ENCODE measurements at regions not wholly inside any gene's neighbourhood (a gene's known extent, or its start where the extent isn't known, plus 50 kb on each side); places are given as distances from the start of the nearest gene placed in this dataset.
"Not testable (repeated sequence)": the region's sequence is repeated elsewhere in the genome, so short reads cannot be mapped to it uniquely, and the experiment has no call there.

DNA sequence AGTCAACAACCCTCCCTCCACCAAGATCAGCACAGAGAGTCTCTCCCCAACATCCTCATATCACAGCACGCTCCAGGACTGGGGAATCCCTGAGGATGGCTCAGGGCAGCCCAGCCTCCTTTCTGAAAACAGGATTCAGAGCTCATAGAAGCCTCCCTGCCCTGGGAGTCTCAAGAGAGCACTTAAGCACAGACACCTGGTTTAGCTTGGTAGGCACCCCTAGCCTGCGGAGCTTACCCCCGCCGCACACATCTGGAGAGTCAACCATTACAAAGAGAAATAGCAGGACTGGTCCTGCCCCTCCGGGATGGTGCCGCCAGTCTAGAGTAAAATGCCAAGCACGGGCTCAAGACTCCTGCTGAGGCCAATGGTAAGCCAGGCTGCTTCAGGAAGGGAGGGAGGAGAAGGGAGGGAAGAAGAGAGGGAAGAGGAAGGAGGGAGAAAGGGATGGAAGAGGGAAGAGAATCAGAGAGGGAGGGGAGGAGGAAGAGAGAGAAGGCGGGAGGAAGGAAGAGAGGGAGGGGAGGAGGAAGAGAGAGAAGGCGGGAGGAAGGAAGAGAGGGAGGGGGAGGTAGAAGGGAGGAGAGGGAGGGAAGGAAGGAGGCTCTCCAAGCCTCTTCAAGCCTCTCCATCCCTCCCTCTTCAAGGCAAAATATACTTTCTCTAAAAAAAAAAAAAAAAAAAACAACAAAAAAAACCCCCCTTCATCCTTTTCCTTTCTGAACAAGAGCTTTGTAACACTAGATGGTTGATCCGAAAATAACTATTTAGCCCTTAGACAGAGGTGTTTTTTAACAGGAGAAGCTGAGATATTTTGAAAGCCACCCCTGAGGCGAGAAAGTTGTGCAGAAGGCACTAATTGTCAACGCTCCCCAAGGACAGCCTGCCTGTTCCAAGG lies 278.6 kb upstream of the TLE3 start:
- ChIA-PET CTCF (interaction anchor here (0.6 to 1.0 kb wide), 2 partner anchors 7 to 647 kb away, joined by 3 to 5 read pairs; no protein-coding TSS in a partner anchor), POLR2A (no interaction called here)
- Mint-ChIP-seq H3K4me1 (peaks cover 0 to 6% (median 0%) of the 10 kb centered on the region in 7 donors), H3K27me3 (peaks cover 0 to 59% (median 13%) of the 10 kb centered on the region in 5 donors), H3K27ac (no peak overlapping the region), H3K9me3 (peaks cover 0 to 3% (median 0%) of the 10 kb centered on the region in 11 donors), H3K4me3 (no peak overlapping the region), H3K36me3 (no peaks in the 10 kb centered on the region)
- H3K4me1 ChIP-seq (ENCODE audit: control insufficient read depth in 2 of 2, insufficient read depth in 2 of 2, low read length in 2 of 2) = no peaks in the 10 kb centered on the region
- no peak overlapping the region for H3K27ac ChIP-seq (ENCODE audit: low read depth, low read length)
- no peaks in the 10 kb centered on the region for H3K36me3 ChIP-seq (ENCODE audit: control insufficient read depth in 2 of 3, insufficient read depth in 3 of 3, low read length in 3 of 3)
- H3K4me3 ChIP-seq (ENCODE audit: low read length) = no peak overlapping the region
- intact Hi-C loops (cut with micrococcal nuclease) = no loop called here
- no peak for ATAC-seq
- no peaks in the 10 kb centered on the region for H3K9me3 ChIP-seq (ENCODE audit: control insufficient read depth in 2 of 3, low read length in 3 of 3)
- no peak for DNase-seq
- peaks cover 0 to 3% of the 10 kb centered on the region in 2 donors for H3K27me3 ChIP-seq (ENCODE audit: control insufficient read depth in 2 of 2, insufficient read depth in 2 of 2, low read length in 2 of 2)

DNA sequence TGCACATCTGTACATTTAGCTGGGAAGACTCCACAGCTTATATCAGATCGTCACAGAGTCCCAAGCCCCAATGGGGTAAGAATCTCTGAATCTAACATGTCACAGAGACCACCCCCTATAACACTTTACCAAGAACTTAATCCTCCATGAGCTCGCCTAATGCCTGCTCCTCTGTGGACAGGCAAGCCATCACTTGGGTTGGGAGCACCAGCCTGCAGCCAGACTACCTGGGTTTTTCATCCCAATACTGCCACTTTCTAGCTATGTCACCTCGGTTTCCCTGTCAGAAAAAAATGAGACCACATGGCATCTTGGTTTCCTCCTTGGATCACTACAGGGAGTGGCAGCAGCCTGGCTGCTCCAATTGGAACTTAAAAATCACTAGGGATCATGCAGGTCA lies 277.9 kb upstream of the TLE3 start:
- ATAC-seq = no peak
- Mint-ChIP-seq H3K4me1 (peaks cover 0 to 6% (median under 1%) of the 10 kb centered on the region in 7 donors), H3K9me3 (peaks cover 0 to 3% (median 0%) of the 10 kb centered on the region in 11 donors), H3K27me3 (peaks cover 0 to 65% (median 13%) of the 10 kb centered on the region in 5 donors), H3K27ac (no peak overlapping the region), H3K4me3 (no peak overlapping the region), H3K36me3 (no peaks in the 10 kb centered on the region)
- ChIA-PET POLR2A (no interaction called here), CTCF (no interaction called here)
- intact Hi-C loops (cut with micrococcal nuclease) = no loop called here
- H3K4me3 ChIP-seq (ENCODE audit: low read length) = no peak overlapping the region
- DNase-seq = no peak
- H3K27ac ChIP-seq (ENCODE audit: low read depth, low read length) = no peak overlapping the region
- peaks cover 0 to 3% of the 10 kb centered on the region in 2 donors for H3K27me3 ChIP-seq (ENCODE audit: control insufficient read depth in 2 of 2, insufficient read depth in 2 of 2, low read length in 2 of 2)
- H3K9me3 ChIP-seq (ENCODE audit: control insufficient read depth in 2 of 3, low read length in 3 of 3) = no peaks in the 10 kb centered on the region
- H3K4me1 ChIP-seq (ENCODE audit: control insufficient read depth in 2 of 2, insufficient read depth in 2 of 2, low read length in 2 of 2) = no peaks in the 10 kb centered on the region
- H3K36me3 ChIP-seq (ENCODE audit: control insufficient read depth in 2 of 3, insufficient read depth in 3 of 3, low read length in 3 of 3) = no peaks in the 10 kb centered on the region

DNA sequence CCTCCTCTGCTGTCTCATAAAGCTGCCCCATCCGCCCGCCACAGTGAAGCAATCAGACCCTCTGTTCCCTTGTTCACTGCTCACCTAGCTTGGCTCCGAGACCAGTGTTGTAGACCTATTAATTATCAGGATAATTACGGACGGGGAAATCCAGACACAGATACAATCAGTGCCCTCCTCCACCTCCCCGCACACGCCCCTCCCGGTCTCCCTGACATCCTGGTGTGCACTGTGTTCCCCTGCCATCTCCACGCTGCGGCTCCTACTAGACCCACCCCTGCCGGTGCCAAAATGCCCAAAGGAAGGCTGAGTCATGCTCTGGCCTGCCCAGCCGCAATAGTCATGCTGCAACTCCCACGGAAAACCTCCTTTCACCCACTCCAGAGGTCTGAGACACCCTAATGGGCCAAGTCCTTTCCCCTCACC lies 277.3 kb upstream of the TLE3 start:
- no peaks in the 10 kb centered on the region for H3K36me3 ChIP-seq (ENCODE audit: control insufficient read depth in 2 of 3, insufficient read depth in 3 of 3, low read length in 3 of 3)
- Mint-ChIP-seq H3K27ac (no peak overlapping the region), H3K9me3 (peaks cover 0 to 3% (median 0%) of the 10 kb centered on the region in 11 donors), H3K36me3 (no peaks in the 10 kb centered on the region), H3K27me3 (peaks cover 0 to 70% (median 13%) of the 10 kb centered on the region in 5 donors), H3K4me1 (peaks cover 0 to 6% (median 5%) of the 10 kb centered on the region in 7 donors), H3K4me3 (no peak overlapping the region)
- H3K27me3 ChIP-seq (ENCODE audit: control insufficient read depth in 2 of 2, insufficient read depth in 2 of 2, low read length in 2 of 2) = peaks cover 0 to 3% of the 10 kb centered on the region in 2 donors
- H3K4me3 ChIP-seq (ENCODE audit: low read length) = no peak overlapping the region
- no peak overlapping the region for H3K27ac ChIP-seq (ENCODE audit: low read depth, low read length)
- no peaks in the 10 kb centered on the region for H3K9me3 ChIP-seq (ENCODE audit: control insufficient read depth in 2 of 3, low read length in 3 of 3)
- CTCF ChIA-PET = no interaction called here
- POLR2A ChIA-PET = no interaction called here
- ATAC-seq (peak; percentile 22), DNase-seq (no peak)
- H3K4me1 ChIP-seq (ENCODE audit: control insufficient read depth in 2 of 2, insufficient read depth in 2 of 2, low read length in 2 of 2) = no peaks in the 10 kb centered on the region
- intact Hi-C loops (cut with micrococcal nuclease) = no loop called here

DNA sequence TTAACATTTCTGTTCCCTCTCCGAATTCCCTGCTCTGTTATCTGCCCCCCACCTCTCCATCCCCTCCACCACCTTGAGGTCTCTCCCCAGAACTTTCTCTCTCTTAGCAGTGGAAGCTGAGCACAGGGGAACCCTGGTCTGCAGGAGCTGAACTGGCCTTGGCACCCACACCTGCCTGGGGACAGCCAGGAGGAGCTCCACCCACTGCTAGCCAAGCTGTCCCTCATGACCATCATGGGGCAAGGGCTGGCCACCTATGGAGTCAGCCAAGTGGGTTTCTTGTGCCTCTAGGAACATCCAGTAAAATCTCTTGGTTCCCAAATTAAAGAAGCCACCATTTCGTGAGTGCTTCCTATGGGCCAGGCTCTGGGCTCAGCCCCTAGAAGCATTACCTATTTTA lies 276.4 kb upstream of the TLE3 start:
- Histone ChIP-seq H3K36me3 (ENCODE audit: control insufficient read depth in 2 of 3, insufficient read depth in 3 of 3, low read length in 3 of 3) (no peaks in the 10 kb centered on the region), H3K27ac (ENCODE audit: low read depth, low read length) (no peak overlapping the region), H3K4me1 (ENCODE audit: control insufficient read depth in 2 of 2, insufficient read depth in 2 of 2, low read length in 2 of 2) (no peaks in the 10 kb centered on the region), H3K4me3 (ENCODE audit: low read length) (no peak overlapping the region), H3K27me3 (ENCODE audit: control insufficient read depth in 2 of 2, insufficient read depth in 2 of 2, low read length in 2 of 2) (peaks cover 0 to 3% of the 10 kb centered on the region in 2 donors), H3K9me3 (ENCODE audit: control insufficient read depth in 2 of 3, low read length in 3 of 3) (no peaks in the 10 kb centered on the region)
- ATAC-seq (no peak), DNase-seq (peak in 1 of 9 donors; percentile 15)
- intact Hi-C loops (cut with micrococcal nuclease) = no loop called here
- H3K9me3 Mint-ChIP-seq = peaks cover 0 to 3% (median 0%) of the 10 kb centered on the region in 11 donors
- no peak overlapping the region for H3K27ac Mint-ChIP-seq
- no peaks in the 10 kb centered on the region for H3K36me3 Mint-ChIP-seq
- no peak overlapping the region for H3K4me3 Mint-ChIP-seq
- ChIA-PET CTCF (no interaction called here), POLR2A (no interaction called here)
- H3K4me1 Mint-ChIP-seq = peaks cover 0 to 8% (median 6%) of the 10 kb centered on the region in 7 donors
- H3K27me3 Mint-ChIP-seq = peaks cover 0 to 78% (median 13%) of the 10 kb centered on the region in 5 donors

DNA sequence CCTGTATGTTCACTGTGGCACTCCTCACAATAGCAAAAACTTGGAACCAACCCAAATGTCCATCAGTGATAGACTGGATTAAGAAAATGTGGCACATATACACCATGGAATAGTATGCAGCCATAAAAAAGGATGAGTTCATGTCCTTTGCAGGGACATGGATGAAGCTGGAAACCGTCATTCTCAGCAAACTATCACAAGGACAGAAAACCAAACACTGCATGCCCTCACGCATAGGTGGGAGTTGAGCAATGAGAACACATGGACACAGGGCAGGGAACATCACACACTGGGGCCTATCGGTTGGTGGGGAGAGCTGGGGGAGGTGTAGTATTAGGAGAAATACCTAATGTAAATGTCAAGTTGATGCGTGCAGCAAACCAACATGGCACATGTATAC lies 275.7 kb upstream of the TLE3 start:
- POLR2A ChIA-PET, CTCF ChIA-PET: not testable (repeated sequence)
- peaks cover 2 to 14% (median 11%) of the 10 kb centered on the region in 7 donors for H3K4me1 Mint-ChIP-seq

DNA sequence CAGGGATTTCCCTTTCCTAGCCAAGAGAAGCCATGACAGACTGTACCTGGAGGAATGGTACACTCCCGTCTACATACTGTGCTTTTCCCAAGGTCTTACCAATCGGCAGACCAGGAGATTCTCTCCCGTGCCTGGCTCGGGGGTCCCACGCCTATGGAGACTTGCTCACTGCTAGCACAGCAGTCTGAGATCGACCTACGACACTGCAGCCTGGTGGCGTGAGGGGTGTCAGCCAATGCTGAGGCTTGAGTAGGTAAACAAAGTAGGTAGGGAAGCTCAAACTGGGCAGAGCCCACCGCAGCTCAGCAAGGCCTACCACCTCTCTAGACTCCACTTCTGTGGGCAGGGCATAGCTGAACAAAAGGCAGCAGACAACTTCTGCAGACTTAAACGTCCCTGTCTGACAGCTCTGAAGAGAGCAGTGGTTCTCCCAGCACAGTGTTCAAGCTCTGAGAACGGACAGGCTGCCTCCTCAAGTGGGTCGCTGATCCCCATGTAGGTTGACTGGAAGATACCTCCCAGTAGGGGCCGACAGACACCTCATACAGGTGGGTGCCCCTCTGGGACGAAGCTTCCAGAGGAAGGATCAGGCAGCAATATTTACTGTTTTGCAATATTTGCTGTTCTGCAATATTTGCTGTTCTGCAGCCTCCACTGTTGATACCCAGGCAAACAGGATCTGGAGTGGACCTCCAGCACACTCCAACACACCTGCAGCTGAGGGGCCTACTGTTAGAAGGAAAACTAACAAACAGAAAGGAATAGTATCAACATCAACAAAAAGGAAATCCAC lies 270.4 kb upstream of the TLE3 start:
- H3K27ac Mint-ChIP-seq = peak overlapping the region in 1 of 9 donors; percentile 21
- H3K9me3 ChIP-seq (ENCODE audit: control insufficient read depth in 2 of 3, low read length in 3 of 3); H3K36me3 Mint-ChIP-seq; H3K27ac ChIP-seq (ENCODE audit: low read depth, low read length); H3K36me3 ChIP-seq (ENCODE audit: control insufficient read depth in 2 of 3, insufficient read depth in 3 of 3, low read length in 3 of 3); H3K9me3 Mint-ChIP-seq; intact Hi-C loops (cut with micrococcal nuclease); H3K4me3 Mint-ChIP-seq; H3K4me3 ChIP-seq (ENCODE audit: low read length); H3K4me1 ChIP-seq (ENCODE audit: control insufficient read depth in 2 of 2, insufficient read depth in 2 of 2, low read length in 2 of 2); DNase-seq; POLR2A ChIA-PET; H3K27me3 ChIP-seq (ENCODE audit: control insufficient read depth in 2 of 2, insufficient read depth in 2 of 2, low read length in 2 of 2); ATAC-seq: not testable (repeated sequence)
- peaks cover 0 to 86% (median 15%) of the 10 kb centered on the region in 5 donors for H3K27me3 Mint-ChIP-seq
- peaks cover 3 to 20% (median 14%) of the 10 kb centered on the region in 7 donors for H3K4me1 Mint-ChIP-seq
- CTCF ChIA-PET = interaction anchor here (0.8 to 0.9 kb wide), 2 partner anchors 9 to 49 kb away, joined by 3 read pairs; no protein-coding TSS in a partner anchor

More for the DNA sequence above, 275.7 kb upstream of the TLE3 start:
- H3K4me1 ChIP-seq (ENCODE audit: control insufficient read depth in 2 of 2, insufficient read depth in 2 of 2, low read length in 2 of 2); H3K27ac ChIP-seq (ENCODE audit: low read depth, low read length); ATAC-seq; H3K27me3 ChIP-seq (ENCODE audit: control insufficient read depth in 2 of 2, insufficient read depth in 2 of 2, low read length in 2 of 2); H3K4me3 Mint-ChIP-seq; H3K36me3 Mint-ChIP-seq; H3K9me3 ChIP-seq (ENCODE audit: control insufficient read depth in 2 of 3, low read length in 3 of 3); DNase-seq; H3K9me3 Mint-ChIP-seq; intact Hi-C loops (cut with micrococcal nuclease); H3K36me3 ChIP-seq (ENCODE audit: control insufficient read depth in 2 of 3, insufficient read depth in 3 of 3, low read length in 3 of 3); H3K4me3 ChIP-seq (ENCODE audit: low read length); H3K27ac Mint-ChIP-seq: not testable (repeated sequence)
- H3K27me3 Mint-ChIP-seq = peaks cover 0 to 83% (median 18%) of the 10 kb centered on the region in 5 donors
